Neural crest cell (in vitro differentiated cells): ENCODE measurements at regions not wholly inside any gene's neighbourhood (a gene's known extent, or its start where the extent isn't known, plus 50 kb on each side); places are given as distances from the start of the nearest gene placed in this dataset.
"Not testable (repeated sequence)": the region's sequence is repeated elsewhere in the genome, so short reads cannot be mapped to it uniquely, and the experiment has no call there.

Experiments used
- DNase-seq: peaks from one replicate; pipeline ENCODE4 v3.0.0; 2021; ENCODE audit warnings: low read depth, mixed read lengths, low spot score
- H3K27ac Mint-ChIP-seq: one replicate; pipeline ENCODE4 v1.8.0; 2021; ENCODE audit warnings: mild to moderate bottlenecking, mixed read lengths; ENCODE audit not compliant: unreplicated experiment
- H3K27me3 Mint-ChIP-seq: 2 replicates; pipeline ENCODE4 v1.8.0; 2021; ENCODE audit warnings: low read depth, mild to moderate bottlenecking, mixed read lengths
- H3K36me3 Mint-ChIP-seq: 2 replicates; pipeline ENCODE4 v1.8.0; 2021; ENCODE audit warnings: low read depth, mild to moderate bottlenecking, mixed read lengths
- H3K4me1 Mint-ChIP-seq: 2 replicates; pipeline ENCODE4 v1.8.0; 2021; ENCODE audit warnings: mixed read lengths
- H3K4me3 Mint-ChIP-seq: one replicate; pipeline ENCODE4 v1.8.0; 2021; ENCODE audit warnings: mild to moderate bottlenecking, mixed read lengths
- H3K9me3 Mint-ChIP-seq: 2 replicates; pipeline ENCODE4 v1.8.0; 2021; ENCODE audit warnings: mixed read lengths
- CTCF ChIP-seq: fragments of 200-600 bp; sonication (generic); conservative IDR thresholded peaks from 2 replicates; pipeline ENCODE4 v1.5.0; 2021; ENCODE audit warnings: antibody characterized with exemption, mild to moderate bottlenecking

DNA sequence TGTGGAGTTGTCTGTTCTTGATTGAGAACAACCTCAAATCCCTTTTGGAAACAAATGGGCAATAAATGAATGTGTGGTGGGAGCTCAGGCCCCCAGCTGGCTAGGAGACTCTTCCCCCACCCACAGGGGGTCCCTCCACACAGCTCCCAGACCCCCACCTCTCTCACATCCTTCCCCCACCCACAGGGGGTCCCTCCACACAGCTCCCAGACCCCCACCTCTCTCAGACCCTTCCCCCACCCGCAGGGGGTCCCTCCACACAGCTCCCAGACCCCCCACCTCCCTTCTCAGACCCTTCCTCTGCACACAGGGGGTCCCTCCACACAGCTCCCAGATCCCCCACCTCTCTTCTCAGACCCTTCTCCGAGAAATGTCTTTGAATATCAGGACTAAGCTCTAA, 79.0 kb upstream of the CTDP1 start:
- TF ChIP-seq CTCF, result no peak
- DNase-seq, result no peak
- Mint-ChIP-seq H3K4me3 (no peak overlapping the region), H3K27ac (no peak overlapping the region), H3K36me3 (no peaks in the 10 kb centered on the region), H3K4me1 (no peaks in the 10 kb centered on the region), H3K27me3 (peaks cover 9% of the 10 kb centered on the region), H3K9me3 (no peaks in the 10 kb centered on the region)

DNA sequence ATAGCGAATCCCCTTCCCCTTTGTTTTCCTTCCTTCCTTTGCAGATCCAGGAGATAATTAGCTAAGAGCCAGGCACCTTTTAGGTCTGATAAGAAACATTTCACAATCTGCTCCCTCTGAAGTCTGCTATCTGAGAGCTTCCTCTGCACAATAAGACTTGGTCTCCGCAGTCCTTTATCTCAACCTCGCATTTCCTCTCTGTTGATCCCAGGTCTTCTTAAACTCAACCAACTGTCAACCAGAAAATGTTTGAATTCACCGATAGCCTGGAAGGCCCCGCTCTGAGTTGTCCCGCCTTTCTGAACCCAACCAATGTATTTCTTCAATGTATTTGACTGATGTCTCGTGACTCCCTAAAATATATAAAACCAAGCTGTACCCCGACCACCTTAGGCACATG, 78.4 kb upstream of the CTDP1 start:
- no peaks in the 10 kb centered on the region for H3K9me3 Mint-ChIP-seq
- no peaks in the 10 kb centered on the region for H3K36me3 Mint-ChIP-seq
- H3K27ac Mint-ChIP-seq, result no peak overlapping the region
- H3K4me3 Mint-ChIP-seq, result no peak overlapping the region
- no peak for DNase-seq
- TF ChIP-seq CTCF, result no peak
- no peaks in the 10 kb centered on the region for H3K4me1 Mint-ChIP-seq
- H3K27me3 Mint-ChIP-seq, result peaks cover 3% of the 10 kb centered on the region

GRCh38 chr18:79603321-79604204, 76.0 kb upstream of the CTDP1 start:
- no peaks in the 10 kb centered on the region for H3K9me3 Mint-ChIP-seq
- H3K27me3 Mint-ChIP-seq, result no peaks in the 10 kb centered on the region
- no peaks in the 10 kb centered on the region for H3K36me3 Mint-ChIP-seq
- DNase-seq, result no peak
- H3K27ac Mint-ChIP-seq, result no peak overlapping the region
- no peak overlapping the region for H3K4me3 Mint-ChIP-seq
- TF ChIP-seq CTCF, result no peak
- no peaks in the 10 kb centered on the region for H3K4me1 Mint-ChIP-seq

- no peaks in the 10 kb centered on the region for H3K4me1 Mint-ChIP-seq
- no peak overlapping the region for H3K27ac Mint-ChIP-seq
- TF ChIP-seq CTCF, result no peak
- H3K4me3 Mint-ChIP-seq, result no peak overlapping the region
- no peaks in the 10 kb centered on the region for H3K36me3 Mint-ChIP-seq
- H3K27me3 Mint-ChIP-seq, result no peaks in the 10 kb centered on the region
- H3K9me3 Mint-ChIP-seq, result no peaks in the 10 kb centered on the region
- no peak for DNase-seq
Measured at GRCh38 chr18:79604205-79604912, 75.2 kb upstream of the CTDP1 start.

DNA sequence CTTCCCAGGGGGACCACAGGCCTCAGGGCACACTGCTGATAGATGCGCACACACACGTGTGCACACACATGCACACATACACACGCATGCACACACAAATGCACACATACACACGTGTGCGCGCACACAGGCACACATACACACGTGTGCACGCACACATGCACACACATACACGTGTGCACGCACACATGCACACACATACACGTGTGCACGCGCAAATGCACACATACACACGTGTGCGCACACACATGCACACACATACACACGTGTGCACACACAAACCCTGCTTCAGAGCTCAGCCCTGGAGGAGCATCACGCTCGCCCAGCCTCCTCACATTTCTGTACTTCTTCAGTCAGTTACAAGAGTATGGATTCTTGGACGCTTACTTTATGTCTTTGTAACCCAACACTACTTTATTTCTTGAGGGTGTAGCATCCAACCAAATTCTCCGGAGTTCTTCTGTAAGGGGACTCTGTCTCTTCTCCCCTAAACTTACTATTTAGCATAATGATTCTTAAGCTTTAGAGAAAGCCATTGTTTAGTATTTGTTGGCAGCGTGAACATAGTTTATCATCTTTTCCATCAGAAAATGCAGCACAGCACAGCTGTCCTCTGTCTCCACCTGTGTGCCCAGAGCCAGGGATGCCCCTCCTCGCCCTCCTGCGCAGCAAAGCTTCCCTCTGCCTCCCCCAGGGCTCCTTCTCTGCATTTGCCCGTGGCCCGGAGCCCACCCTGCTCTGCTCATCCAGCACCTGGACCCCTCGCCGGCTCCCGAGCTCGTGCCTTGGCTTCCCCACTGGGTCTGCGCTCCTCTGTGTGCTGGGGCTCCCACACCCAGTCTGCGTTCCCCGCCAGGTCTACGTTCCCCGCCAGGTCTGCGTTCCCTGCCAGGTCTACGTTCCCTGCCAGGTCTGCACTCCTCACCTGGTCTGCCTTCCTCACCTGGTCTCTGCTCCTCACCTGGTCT, 74.4 kb upstream of the CTDP1 start:
- no peaks in the 10 kb centered on the region for H3K9me3 Mint-ChIP-seq

DNA sequence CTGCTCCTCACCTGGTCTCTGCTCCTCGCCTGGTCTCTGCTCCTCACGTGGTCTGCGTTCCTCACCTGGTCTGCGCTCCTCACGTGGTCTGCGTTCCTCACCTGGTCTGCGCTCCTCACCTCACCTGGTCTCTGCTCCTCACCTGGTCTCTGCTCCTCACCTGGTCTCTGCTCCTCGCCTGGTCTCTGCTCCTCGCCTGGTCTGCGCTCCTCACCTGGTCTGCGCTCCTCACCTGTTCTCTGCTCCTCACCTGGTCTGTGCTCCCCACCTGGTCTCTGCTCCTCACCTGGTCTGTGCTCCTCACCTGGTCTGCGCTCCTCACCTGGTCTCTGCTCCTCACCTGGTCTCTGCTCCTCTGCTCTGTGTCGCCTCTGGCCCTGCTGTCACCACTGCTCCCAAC, 73.5 kb upstream of the CTDP1 start:
- not testable (repeated sequence) for H3K27me3 Mint-ChIP-seq, H3K4me3 Mint-ChIP-seq, H3K36me3 Mint-ChIP-seq, DNase-seq, H3K27ac Mint-ChIP-seq, H3K9me3 Mint-ChIP-seq, H3K4me1 Mint-ChIP-seq

More for the DNA sequence above, 74.4 kb upstream of the CTDP1 start:
- Mint-ChIP-seq H3K27ac (no peak overlapping the region), H3K27me3 (no peaks in the 10 kb centered on the region), H3K4me1 (no peaks in the 10 kb centered on the region), H3K4me3 (no peak overlapping the region), H3K36me3 (no peaks in the 10 kb centered on the region)
- no peak for TF ChIP-seq CTCF
- no peak for DNase-seq
